Stimulated activated naive CD4-positive, alpha-beta T cell treated with Interleukin-2 at 50 U/mL for 16 hours (primary cell): ENCODE measurements at regions not wholly inside any gene's neighbourhood (a gene's known extent, or its start where the extent isn't known, plus 50 kb on each side); places are given as distances from the start of the nearest gene placed in this dataset.
"Not testable (repeated sequence)": the region's sequence is repeated elsewhere in the genome, so short reads cannot be mapped to it uniquely, and the experiment has no call there.

ENCODE experiments used
- DNase-seq: peaks from one replicate; lab custom pipeline; 2025; lab: John Stamatoyannopoulos, UW

- DNase-seq = no peak
Observed at GRCh38 chr20:52311209-52311794, 119.7 kb upstream of the ZFP64 start.

- DNase-seq = no peak
Observed at GRCh38 chr20:52309181-52309580, 117.6 kb upstream of the ZFP64 start.

GRCh38 chr20:52306477-52306876 lies 114.9 kb upstream of the ZFP64 start:
- DNase-seq = no peak

- DNase-seq = no peak
Observed at GRCh38 chr20:52305858-52306257, 114.3 kb upstream of the ZFP64 start.

GRCh38 chr20:52305024-52305645 lies 113.6 kb upstream of the ZFP64 start:
- no peak for DNase-seq

GRCh38 chr20:52303281-52303950 lies 111.8 kb upstream of the ZFP64 start:
- DNase-seq = peak; percentile 14

- no peak for DNase-seq
Observed at GRCh38 chr20:52302736-52303135, 111.2 kb upstream of the ZFP64 start.

GRCh38 chr20:52302051-52302450 lies 110.5 kb upstream of the ZFP64 start:
- not testable (repeated sequence) for DNase-seq

GRCh38 chr20:52295556-52295955 lies 104.0 kb upstream of the ZFP64 start:
- no peak for DNase-seq

- no peak for DNase-seq
Observed at GRCh38 chr20:52294106-52294628, 102.6 kb upstream of the ZFP64 start.

- DNase-seq = no peak
Observed at GRCh38 chr20:52291109-52291508, 99.5 kb upstream of the ZFP64 start.

- DNase-seq = no peak
Observed at GRCh38 chr20:52290569-52290968, 99.0 kb upstream of the ZFP64 start.

GRCh38 chr20:52289956-52290565 lies 98.5 kb upstream of the ZFP64 start:
- DNase-seq = no peak

GRCh38 chr20:52280407-52280806 lies 88.8 kb upstream of the ZFP64 start:
- no peak for DNase-seq

- no peak for DNase-seq
Observed at GRCh38 chr20:52279706-52280105, 88.1 kb upstream of the ZFP64 start.

GRCh38 chr20:52275181-52275691 lies 83.7 kb upstream of the ZFP64 start:
- no peak for DNase-seq

- no peak for DNase-seq
Observed at GRCh38 chr20:52270696-52271095, 79.1 kb upstream of the ZFP64 start.

- no peak for DNase-seq
Observed at GRCh38 chr20:52270001-52270606, 78.5 kb upstream of the ZFP64 start.

GRCh38 chr20:52269321-52269720 lies 77.7 kb upstream of the ZFP64 start:
- no peak for DNase-seq

GRCh38 chr20:52268184-52268749 lies 76.7 kb upstream of the ZFP64 start:
- no peak for DNase-seq

GRCh38 chr20:52267418-52267817 lies 75.8 kb upstream of the ZFP64 start:
- DNase-seq = no peak

- DNase-seq = no peak
Observed at GRCh38 chr20:52263757-52264156, 72.2 kb upstream of the ZFP64 start.
